NCI-H1436 treated with DMSO at 0.1 percent for 48 hours (cell line): ENCODE measurements at regions not wholly inside any gene's neighbourhood (a gene's known extent, or its start where the extent isn't known, plus 50 kb on each side); places are given as distances from the start of the nearest gene placed in this dataset.
A peak's percentile ranks its signal among the peaks of the same experiment; 100 is the strongest.

ENCODE experiments used
- DNase-seq: peaks from one replicate; lab custom pipeline; 2025; lab: John Stamatoyannopoulos, UW

DNA sequence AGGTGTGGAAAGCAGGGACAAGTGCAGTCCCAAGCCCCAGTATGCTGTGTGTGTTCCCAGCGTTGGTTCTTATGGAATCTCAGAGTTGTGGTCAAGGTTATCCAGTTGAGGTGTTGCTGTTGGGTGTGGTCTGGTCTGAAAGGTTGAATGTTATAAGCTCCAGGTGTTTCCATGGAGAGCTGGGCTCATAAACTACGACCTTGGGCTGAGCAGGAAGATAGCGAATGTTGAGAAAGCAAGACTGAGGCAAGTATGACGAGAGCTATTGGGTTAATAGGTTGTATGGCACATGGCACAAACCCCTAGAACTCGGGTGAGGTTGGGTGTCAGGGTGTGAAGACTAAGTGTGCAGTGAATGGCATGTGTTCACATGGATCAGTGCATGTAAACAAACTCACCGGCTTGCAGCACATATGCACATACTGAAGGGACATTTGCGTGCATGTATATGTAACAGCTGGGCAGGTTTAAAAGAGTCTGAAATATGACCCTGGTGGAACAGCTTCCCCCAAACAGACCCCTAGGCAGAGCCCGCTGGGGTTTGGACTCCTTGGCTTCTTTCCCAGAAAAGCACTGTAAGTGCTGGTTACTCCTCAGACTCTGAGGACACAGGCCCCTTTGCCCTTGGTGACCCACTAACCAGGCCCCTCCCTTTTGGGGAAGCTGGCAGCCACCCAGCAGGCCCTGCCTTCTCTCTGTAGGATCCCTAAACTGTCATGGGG, 117.5 kb downstream of the NAV1 start:
- DNase-seq: peak; percentile 16

DNA sequence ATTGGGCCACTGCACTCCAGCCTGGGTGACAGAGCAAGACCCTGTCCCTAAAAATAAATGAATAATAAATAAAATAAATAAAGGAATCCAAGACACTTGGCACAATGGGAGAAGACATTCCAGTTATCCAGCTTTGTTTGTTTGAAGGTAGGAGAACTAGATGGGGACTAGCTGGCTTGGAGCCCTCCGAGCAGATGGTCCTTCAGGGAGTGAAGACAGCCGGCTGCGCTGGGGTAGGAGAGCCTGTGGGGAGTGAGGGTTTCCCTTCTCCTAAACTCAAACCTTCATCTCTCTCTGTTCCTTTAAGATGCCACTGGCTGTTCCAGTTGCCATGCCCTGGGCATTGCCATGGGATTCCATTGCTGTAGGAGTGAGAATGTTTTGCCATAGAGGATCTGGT, 120.6 kb downstream of the NAV1 start:
- no peak for DNase-seq

DNA sequence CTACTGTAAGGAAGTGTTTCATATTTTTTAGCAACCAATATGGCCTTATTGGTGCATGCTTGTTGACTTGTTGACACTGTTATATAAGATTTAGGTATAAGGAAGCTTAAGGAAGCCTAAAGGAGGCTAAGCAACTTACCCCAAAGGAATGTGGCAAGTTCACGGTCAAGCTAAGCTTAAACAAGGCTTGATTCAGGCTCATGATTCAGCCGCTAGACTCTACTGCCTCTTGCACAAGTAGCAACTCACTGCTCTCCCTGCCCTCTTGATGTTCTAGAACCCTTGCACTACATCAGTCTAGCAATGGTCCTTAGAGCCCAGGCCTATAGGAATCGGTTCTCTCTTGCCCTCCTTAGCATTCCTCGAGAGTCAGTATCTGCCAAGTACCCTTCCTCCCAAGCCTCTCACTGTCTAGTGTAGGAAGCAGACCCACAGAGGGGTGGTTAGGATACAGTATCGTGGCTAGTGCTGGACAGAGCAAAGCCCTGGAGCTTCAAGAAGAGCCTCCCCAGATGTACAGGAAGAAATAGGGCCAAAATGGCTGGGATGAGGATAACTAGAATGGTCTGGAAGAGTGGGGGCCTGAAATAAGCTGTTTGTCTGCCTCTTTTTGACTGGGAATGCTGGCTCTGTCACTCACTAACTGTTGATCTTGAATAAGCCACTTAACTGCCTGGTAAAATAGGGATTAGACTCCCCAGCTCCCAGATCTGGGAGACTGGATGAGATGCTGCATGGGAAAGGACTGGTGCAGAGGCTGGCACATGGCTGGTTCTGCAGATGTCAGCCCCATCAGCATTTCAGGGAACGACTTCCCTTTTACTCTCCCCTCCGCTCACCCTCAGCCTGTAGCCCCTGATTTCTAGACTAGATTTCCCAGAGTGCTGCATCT, 122.2 kb downstream of the NAV1 start:
- no peak for DNase-seq

DNA sequence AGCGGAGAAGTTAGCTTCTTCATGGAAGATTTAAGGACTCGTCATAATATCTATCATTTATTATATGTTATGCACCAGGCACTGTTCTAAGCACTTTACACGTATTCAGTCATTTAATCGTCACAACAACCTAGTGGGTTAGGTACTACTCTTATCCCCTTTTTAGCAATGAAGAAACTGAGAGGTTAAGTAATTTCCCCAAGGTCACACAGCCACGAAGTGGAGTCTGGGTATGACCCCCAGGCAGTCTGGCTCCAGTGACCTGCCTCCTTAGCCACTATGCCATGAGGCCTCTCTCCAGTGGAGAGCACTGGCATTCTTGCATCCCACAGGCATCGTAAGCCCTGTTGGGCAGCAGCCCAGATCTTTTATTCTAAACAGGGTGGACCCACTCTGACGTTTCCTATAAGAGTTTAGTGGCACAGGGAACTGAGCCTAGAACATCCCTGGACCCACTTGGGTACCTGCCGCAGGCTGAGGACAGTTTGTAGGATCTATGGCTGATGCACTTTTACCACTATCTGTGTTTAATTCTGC, 123.0 kb downstream of the NAV1 start:
- no peak for DNase-seq

DNA sequence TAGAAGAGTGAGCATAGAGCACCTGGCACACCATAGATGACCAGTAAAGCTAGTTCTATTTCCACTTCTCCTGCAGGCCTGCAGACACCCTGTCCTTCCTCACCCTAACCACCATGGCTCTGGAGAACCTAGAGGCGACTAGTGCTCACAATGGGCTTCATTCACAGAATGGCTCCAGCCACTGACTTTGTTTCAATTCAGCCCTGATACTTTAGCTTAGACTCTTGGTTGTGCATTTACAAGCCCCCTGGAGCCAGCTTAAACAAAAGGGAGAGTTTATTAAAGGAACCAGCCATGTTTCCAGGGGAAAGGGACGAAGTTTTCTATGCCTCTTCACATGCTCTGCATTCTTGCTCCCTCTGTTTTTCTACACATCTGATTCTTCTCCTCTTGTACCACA, 123.7 kb downstream of the NAV1 start:
- no peak for DNase-seq

DNA sequence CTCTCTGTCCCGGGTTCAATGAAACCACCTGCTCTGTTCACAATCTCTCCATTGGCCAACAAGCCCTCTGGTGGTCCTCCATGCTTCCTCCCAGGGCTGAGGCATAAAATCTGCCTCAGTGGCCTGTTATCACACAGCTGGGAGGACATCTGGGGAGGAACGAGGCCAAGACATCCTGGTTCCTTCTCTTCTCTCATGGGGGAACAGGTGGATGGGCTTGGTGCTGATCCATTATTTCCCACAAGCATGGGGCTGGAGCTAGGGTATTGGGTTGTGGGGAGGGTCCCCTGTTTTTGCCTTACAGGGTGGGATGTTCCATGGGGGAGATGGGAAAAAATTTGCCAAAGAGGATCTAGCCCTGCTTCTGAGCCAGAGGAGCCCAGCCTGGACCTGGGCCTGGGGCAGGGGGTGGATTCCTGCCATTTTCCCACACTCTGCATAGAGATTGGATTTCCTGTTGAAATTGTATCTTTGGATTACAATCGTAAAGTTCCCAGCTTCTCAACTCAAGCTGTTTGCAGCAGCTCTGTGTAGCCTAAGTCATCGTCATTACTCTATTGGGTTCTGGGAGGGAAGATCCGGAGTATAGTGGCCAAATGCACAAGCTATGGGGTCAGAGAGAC, 124.7 kb downstream of the NAV1 start:
- DNase-seq: no peak

DNA sequence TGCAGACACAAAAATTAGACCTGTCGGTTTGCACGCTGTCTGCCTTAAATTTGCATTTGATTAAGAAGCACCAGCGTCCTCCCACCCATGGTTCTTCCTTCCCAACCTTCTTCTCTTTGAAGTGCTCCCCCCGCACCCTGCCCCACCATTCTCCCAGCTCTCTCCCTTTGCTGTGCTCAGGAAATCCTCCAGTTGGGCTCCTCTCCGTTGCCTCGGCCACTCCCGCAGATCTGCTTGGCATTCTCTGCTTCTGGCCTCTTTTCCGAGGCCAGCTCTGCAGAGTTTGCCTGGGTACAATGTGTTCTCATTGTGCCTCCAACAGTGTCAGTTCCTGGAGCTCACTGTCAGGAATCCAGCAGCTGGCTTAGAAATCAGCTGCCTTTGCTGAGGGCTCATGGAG, 126.1 kb downstream of the NAV1 start:
- DNase-seq: no peak

DNA sequence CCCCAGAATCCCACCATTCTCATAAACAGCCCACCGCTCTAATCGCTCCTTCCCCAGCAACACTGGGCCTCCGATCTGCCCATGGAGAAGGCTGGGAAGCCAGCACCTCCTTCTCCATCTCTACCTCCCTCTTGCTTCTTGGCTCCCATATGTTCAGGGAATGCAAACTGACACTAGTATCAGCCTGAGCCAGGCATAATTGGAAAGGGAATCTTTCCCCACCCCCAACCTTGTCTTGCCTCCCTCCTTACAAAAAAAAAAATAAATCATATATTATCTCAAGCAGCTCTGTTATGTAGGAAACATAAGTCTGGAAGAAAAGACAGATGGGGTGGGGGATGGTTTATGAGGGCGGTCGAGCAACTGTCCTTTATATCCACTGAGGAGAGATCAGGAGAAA, 127.2 kb downstream of the NAV1 start:
- DNase-seq: no peak

DNA sequence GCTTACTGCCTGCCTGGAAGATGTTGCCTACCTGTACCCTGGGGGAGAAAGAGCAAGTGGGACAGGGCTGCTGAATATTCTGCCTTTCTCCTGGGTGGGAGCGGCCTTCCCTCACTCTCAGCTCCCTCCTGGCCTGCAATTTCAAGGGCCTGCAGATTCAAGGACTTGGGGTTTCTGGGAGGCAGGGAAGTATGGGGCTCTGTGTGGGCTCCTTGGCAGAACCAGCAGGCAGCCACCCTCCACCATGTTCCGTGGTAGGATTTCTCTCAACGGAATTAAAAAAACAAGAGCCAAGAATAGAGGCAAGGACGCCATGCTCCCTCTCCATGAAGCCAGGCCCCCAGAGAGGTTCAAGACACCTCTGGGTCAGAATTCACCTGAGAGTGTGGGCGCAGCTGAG, 127.7 kb downstream of the NAV1 start:
- no peak for DNase-seq

DNA sequence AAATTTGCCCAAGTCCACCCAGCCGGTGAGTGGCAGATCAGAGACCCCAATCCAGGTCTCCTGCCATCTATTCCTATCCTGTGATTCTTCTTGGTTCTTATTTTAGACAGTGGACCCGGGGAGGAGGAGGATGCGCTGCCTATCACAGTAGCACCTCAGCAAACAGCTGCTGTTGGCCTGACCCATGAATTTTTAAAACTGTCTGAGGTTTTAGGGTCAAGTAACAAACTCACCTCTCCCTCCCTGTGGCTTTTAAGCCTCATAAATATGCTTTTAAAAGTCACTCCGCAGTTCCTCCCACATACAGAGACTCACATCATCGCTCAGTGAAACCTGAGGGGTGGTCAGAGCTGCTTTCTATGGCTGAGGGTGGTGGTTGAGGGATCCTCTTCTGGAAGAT, 128.6 kb downstream of the NAV1 start:
- no peak for DNase-seq

DNA sequence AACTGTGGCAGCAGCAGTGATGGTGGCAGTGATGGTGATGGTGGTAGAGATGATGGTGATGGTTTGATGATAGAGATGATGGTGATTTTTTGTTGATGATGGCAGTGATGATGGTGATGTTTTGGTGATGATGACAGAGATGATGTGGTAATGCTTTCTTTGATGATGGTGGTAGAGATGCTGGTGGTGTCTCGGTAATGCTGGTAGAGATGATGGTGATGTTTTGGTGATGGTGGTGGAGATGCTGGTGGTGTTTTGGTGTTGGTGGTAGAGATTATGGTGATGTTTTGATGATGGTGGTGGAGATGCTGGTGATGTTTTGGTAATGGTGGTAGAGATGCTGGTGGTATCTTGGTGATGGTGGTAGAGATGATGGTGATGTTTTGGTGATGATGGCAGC, 131.6 kb downstream of the NAV1 start:
- DNase-seq: no peak

DNA sequence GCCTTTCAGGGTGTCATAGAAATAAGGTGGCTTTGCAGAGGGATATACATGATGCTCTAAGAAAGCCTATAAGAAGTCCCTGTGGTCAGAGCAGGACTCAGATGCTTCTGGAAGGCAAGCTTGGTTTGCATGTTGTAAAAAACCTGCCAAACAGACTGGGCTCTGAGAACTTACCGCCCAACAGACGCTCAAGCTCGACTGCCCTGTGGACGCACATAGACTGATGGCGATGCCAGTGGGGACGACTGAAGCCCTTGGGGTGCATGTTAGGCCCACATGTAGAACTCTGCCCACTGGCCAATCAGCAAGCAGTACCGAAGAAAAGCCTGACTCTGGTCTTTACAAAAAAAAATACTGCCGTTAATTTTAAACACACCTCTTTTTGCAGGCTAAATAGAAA, 133.8 kb downstream of the NAV1 start:
- DNase-seq: no peak

DNA sequence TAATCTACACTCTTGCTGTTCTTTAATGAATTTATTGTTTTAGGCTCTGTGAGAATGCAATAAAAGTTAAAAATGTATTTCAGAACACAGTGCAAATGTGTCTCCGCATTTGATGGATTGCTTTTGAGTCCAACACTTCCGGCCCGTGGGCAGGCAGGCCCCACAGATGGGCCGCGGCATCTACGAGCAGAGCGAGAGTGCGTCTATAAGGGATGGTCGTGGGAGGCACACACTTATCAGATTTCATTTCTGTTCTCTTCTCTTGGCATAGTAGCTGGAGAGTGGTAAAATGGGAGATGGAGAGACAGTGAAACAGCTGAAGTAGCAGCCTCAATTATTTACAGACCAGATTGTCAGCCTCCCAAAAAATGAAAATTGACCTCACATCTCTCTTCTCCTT, 134.2 kb downstream of the NAV1 start:
- DNase-seq: no peak

DNA sequence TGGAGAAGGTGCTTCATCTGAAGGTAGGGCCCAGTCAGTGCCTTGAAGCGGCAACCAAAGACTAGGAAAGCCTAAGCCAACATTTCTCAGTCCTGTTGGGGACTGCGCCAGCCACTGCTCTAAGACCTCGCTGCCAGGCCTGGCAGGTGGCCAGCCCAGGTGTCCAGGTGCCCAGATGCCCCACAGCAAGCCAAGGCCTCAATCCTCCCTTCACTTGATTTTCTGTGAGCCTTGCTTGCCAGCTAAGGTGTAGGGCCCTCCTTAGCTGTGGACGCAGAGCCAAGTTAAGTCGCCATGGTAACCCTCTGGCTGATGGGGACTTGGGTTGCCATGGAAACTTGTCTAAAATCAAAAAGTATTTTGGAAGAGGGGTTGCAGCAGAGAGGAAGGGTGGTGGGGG, 135.0 kb downstream of the NAV1 start:
- no peak for DNase-seq

DNA sequence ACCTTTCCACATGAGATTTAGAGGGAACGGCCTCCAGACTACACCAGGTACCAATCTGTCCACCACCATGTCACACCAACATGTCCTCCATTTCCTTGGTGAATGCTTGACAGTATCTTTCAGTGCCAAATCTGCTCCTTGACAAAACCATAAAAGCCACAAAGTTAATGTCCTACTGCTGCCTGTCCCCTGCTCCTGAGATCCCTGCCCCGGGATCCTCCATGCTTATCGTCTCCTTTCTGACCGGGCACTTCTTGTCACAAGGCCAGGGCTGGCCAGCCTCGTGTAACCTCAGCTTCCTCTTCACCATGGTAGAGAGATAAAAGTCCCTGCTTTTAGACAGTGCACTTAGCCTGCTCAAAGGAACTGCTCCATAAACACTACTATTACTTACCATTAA, 136.2 kb downstream of the NAV1 start:
- DNase-seq: no peak

DNA sequence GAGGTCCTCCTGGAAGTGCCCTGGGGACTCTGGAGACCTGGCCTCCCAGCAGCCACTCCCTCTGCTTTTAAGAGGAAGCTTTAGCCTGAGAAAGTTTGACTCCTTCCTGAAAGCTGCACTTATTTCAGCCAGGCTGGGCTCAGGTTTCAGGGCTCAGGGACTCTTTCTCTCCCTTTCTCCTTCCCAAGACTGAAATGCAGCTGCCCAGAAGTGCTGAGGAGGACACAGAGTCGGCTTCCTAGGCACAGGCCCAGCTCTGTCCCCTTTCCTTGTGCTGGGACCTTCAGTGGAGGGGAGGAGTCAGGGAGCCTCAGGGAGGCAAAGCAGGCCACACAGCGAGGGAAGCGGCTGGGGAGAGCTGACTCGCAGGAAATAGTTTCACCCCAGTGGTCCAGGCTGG, 137.3 kb downstream of the NAV1 start:
- no peak for DNase-seq

DNA sequence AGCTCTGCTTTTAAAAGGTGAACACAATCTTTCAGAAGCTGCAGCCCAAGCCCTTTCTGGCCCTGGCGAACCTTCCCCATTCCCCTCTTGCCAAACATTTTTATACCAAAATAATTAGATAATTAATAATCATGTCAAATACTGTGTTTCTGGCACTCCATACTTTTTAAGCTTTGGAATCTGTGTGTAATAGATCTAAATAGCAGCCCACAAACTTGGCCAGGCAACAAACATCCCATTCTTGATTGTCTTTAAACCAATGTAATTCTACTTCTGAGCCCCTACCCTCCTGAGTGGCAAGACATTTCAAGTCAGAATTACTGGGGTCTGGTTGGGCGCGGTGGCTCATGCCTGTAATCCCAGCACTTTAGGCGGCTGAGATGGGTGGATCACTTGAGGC, 137.7 kb downstream of the NAV1 start:
- DNase-seq: no peak

DNA sequence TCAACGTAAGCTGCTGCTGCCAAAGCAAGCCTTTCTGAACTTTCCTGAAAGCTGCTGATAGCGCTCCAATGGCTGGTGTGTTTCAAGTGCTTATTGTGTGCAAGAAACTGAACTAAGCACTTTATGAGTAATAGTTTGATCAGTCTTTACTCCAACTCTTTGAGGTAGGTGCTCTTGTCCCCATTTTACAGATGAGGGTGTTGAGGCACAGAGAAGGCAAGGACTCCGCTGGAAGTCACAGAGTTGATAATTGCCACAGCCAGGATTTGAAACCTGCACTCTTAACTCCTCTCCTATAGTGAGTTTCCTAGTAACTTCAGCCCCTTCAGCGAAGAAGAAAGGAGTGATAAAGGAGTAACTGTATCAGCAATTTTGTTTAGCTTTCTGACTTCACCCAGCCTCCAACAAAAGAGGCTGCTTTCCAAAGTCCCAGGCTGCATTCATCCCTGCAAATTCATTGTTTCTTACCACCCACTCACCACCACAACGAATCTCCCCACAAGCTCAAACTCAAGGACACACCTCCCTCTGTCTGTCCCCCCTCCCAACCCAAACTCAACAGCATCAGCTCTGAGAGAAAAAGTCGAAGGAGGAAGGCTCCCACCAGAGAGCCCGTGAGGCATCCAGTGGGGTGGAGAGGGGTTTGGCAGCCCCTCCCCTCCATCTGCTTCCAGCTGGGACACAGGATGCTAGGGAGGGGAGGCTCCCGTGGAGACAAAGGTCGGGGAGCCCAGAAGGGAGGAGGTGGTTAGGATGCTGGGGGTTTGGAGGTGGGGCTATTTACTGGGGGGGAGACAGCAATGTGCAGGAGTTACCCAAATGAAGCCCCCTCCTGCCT, 139.6 kb downstream of the NAV1 start:
- no peak for DNase-seq

DNA sequence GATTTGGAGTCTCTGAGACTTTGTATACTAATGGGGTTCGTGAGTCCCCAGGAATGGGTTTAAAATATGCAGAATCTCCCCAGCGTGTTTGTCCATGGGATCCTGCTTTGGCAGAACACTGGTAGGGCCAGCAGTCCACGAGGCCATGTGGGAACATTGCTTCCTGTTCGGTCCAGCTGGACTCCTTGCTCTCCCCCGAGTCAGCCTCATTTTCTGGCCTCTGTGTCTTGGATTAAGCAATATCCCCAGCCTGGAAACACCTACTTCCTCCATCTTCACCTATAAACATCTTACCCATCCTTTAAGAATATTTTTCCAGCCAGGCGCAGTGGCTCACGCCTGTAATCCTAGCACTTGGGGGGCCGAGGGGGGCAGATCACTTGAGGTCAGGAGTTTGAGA, 142.4 kb downstream of the NAV1 start:
- DNase-seq: no peak

DNA sequence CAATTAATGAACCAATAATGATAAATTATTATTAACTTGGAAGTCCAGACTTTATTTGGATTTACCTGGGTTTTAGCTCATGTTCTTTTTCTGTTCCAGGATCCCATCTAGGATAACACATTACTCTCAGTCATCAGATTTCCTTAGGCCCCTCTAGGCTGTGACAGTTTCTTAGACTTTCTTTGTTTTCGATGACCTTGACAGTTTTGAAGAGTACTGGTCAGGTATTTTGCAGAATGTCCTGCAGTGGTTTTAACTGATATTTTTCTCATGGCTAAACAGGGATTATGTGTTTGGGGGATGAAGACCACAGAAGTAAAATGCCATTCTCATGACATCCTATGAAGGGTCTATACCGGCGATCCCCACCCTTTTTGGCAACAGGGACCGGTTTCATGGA, 144.0 kb downstream of the NAV1 start:
- no peak for DNase-seq

DNA sequence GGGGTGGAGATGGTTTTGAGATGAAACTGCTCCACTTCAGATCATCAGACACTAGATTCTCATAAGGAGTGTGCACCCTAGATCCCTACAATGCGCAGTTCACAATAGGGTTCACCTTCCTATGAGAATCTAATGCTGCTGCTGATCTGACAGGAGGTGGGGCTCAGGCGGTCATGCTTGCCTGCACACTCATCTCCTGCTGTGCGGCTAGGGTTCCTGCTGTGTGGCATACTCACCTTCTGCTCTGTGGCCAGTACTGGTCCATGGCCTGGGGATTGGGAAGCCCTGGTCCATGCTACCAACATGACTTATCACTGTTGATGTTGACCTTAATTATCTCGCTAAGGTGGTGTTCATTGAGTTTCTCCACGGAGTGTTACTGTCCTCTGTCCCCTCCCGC, 144.5 kb downstream of the NAV1 start:
- no peak for DNase-seq

DNA sequence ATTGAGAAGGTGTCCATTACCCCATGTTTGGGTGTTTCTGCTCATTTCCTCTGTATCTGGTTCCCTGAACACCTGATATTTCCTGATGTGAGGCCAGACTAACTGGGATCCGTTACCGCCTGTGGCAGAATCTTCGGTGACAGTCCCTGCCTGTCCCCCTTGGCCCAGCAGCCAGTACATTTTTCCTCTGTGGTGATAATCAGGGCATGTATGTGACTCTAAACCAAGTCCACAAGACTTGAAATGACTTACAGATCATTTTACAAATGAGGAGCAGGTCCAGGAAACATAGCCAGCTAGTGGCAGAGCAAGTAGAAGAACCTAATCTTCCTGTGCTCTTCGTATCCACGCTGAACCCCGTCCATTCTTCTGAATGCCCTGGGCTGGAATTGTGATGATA, 143.5 kb upstream of the IPO9 start:
- no peak for DNase-seq
